RPMI7951 (cell line): ENCODE measurements at regions not wholly inside any gene's neighbourhood (a gene's known extent, or its start where the extent isn't known, plus 50 kb on each side); places are given as distances from the start of the nearest gene placed in this dataset.

Experiments
- DNase-seq: peaks from one replicate; pipeline ENCODE4 v3.0.0-alpha.2; 2012; ENCODE audit warnings: low read depth

DNA sequence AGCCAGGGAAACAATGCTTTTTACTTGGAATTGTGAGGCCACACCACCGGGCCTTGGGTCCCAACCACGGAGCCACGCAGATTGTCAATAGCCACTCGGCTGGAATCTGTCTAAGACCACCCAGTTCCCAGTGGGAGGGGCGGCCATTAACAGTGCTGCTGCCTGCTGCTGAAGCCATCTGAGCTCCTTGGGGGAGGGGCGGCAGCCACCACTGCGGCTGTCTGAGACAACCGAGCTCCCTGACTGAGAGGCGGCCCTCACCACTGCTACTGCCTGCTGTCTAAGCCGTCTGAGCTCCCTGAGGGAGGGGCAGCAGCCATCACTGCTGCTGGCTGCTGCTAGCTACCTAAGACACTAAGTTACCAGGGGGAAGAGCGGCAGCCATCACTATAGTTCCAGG, 64.3 kb downstream of the DMRTA2 start:
- no peak for DNase-seq

DNA sequence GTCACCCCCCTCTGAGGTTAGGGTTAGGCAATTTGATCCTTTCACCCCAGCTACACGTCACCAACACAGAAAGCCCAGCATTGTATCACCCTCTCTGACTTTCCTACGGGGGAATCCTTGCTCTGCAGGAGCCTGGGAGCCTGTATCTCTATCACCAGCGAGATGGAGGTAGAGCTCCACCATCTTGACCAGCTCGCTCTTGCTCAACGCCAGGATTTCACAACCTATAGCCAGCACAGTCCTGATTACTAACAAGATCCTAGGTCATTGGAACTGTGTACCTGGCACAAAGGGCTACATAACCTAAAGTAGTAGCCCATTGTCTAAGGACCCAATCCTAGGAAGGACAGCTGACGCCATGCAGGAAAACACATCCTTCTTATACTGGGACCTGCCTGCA, 66.1 kb downstream of the DMRTA2 start:
- DNase-seq: no peak

DNA sequence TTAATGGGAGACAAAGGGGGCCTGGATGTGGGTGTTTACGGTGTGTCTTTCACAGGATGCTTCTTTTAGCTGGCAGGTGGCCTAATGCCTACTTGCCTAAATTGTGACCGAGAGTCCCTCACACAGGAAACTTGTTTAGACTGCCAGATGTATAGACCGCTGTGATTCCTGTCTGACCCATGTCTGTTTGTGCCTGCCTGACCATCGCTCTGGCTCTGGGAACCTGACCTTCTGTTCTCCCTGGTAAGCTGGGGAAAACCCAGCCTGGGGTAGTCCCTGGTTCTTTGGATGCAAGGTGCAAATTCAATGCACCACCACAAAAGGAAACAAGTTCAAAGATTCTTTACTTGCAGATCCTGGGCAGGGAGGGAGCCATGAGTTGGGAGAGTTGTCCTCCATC, 68.4 kb downstream of the DMRTA2 start:
- DNase-seq: no peak

DNA sequence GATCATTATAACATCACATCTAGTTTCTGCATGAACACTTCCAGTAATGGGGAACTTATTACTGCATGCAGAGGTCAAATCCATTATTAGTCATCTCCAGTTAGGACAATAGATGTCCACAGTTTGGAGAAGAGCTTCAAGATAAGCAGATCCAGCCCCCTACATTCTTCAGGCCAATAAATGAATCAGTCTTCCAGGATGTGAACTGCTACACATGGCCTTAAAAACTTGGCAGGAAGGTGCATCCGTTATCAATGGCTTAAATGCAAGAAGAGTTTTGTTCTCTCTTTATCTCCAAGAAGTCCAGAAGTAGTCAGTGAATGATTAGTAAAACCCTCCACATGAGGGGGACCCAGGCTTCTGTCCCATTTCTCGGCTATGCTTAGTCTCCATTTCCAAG, 70.8 kb downstream of the DMRTA2 start:
- DNase-seq: no peak

DNA sequence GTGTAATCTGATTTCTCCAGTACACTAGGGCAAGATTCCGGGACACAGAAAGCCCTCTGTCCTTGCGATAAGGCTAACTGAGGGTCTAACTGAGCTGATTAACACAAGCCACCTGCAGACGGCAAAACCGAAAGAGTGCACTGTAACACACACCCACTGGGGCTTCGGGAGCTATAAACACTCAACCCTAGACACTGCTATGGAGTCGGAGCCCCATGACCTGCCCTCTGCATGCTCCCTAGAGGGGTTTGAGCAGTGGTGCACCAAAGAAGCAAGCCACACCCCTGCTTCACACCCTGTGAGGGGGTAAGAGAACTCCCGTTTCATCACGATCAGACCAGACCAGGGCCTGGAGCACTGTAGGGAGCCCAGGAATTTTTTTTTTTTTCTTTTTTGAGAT, 72.4 kb downstream of the DMRTA2 start:
- no peak for DNase-seq

DNA sequence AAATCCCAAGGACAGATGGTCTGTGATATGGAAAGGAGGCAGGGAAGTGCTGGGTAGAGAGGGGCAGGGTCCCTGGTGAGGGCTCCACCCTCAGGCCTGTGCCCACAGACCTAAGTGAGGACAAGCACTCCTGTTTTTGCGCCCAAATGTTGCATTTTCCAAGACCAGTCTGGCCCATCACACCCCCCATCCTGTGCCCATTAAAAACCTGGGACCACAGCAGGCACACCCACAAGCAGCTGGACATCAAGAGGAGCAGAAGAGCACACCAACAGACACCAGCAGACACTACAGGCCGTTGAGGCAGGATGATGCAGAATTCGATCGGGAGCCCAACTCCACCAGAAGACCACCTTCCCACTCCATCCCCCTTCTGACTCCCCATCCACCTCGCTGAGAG, 72.8 kb downstream of the DMRTA2 start:
- no peak for DNase-seq

DNA sequence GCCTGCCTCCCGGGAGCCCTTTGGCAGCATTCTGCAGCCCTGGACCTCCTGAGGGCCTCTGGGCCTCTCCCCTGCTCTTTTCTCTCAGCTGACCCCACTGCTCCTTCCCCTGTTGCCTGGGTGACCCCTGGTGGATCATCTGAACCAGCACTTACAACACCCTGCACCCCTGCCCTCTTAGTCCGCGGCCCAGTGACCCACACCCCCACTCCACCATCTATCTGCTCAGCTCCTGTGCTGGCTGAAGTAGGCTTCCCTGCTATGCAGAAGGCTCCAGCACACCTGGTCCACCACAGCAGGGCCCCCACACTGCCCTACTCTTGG, 74.0 kb downstream of the DMRTA2 start:
- no peak for DNase-seq

DNA sequence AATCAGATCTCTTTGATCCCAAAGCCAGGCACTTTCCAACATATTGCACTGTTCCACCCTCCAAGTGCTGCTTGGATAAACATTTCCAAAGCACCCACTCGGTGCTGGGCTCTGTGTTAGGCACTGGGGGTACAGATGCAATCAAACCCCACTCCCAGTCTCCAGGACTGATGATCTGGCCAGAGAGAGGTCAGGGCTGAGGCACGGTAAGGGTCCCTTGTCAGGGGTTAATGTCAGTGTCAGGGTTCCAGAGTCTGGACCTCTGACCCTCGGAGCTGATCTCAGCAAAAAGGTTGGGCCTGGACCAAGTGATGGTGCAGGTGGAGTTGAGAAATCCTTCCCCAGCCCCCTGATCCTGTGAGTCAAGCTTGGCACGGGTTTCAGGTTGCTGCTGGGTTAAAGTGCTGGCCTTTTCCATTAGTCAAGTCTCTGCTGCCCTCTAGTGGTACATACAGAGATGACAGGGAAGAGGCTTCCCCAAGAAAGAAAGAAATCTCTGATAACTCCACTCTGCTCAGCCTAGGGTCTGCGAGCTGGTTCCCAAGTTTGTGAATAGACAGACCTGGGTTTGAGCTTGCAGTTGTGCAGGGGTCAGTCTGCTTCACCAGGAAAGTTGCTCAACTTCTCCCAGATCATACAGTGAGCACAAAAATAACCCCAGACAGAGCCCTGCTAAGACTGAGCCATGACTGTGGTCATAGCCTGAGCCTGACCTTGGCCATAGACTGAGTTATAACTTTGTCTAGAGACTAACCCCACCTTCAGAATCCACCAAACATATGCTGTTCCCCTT, 74.6 kb downstream of the DMRTA2 start:
- DNase-seq: peak; percentile 60

DNA sequence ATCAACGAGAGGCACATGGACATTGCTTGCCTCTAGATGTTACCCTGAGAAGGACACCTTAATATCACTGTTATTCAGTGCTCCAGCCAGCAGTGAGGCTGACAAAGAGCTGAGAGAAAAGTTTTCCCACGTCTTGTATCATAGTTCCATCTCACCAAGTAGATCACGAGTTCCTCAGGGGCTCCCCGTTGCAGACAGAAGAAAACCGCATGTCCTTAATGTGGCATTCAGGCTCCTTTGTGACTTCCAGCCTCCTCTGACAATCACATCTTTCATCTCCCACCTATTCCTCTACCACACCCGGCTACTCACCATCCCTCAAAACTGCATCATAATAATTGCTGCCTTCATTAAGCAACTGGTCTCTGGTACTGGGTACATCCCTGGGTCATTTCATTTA, 75.3 kb downstream of the DMRTA2 start:
- DNase-seq: no peak

DNA sequence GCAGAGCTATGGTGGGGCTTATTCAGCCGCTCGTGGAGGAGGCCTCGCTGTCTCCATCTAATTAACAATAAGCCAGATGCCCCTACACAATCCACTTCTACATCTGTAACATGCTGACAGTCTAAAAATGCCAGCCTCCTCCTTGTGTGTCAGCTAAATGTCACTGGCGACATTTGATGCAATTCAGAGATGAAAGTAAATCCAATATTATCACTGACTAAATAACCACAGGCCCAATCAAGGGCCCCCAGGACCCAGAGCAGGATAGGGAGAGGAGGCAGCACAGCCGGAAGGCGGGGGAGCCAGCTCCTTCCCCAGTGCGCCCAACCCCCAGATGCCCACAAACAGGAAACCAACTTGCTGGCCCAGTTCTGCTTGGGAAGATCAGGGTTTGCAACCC, 76.6 kb downstream of the DMRTA2 start:
- no peak for DNase-seq

DNA sequence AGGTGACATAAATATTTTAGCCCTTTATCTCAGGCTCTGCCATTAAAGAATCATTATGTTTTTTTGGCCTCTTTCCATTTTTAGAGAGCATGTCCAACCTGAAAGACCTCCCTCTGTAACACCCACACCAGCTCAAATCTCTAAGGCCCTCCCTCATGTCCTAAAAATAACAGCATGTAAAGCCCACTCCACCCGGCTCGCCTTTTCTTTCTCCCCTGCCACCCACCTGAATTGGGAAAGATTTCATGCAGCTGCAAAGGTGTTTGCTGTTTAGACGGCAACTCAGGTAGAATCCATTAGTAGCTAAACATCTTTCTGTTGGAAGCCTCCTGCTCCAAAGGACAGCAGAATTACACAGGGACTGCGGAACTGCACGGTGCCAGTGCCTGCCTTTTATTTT, 79.9 kb downstream of the DMRTA2 start:
- DNase-seq: no peak

DNA sequence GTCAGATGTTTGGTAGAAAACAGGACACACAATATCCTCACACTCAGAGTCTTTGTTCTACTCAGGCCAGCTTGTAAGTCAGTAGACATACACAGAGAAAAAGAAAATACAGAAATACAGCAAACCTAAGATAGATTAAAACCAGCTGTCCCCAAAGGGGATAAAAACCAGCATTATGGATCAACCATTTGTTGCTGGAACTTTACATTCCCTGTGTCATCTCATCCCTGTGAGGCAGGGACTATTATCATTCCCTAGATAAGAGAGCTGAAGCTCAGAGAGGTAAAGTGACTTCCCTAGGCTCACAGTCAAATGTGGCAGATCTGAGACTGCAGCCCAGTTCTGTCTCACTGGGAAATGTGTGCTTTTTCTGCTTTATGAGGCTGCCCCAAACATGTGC, 80.7 kb downstream of the DMRTA2 start:
- no peak for DNase-seq

DNA sequence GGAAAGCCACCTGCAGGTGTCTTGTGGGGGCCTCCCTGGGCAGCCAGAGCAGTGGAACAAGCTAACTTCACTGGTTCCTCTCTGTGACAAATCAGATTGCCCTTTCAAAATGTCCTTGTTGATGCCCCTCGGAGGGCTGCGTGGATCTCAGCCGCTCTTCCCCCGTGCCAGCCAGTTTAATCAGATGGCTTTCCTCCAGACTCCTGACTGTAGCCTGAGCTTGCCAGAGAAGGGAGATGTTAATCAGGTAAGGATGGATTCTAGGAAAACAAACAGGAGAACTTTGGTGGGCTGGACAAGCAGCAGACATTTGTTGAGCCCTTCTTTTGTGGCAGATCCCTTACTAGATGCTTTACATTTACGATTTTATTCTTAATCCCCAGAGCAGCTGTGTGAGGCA, 88.2 kb downstream of the DMRTA2 start:
- no peak for DNase-seq

DNA sequence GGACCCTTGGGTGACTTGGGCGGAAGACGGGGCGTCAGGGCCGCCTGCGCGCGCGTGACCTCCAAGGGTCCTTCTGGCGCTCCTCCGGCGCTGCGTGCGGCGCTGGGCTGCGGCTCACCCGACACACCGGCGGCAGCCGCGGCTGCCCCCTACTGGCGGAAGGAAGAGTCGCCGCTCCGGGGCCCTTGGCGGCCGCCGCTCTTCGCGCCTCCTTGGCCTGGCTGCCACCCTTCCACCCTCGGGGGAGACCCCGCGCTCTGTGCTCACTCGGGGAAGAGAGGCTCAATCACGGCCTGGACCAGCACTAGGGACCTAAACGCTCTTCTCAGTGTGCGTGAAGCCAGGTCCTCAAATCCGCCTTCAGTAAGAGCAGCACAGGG, 89.7 kb downstream of the DMRTA2 start:
- DNase-seq: peak; percentile 37

DNA sequence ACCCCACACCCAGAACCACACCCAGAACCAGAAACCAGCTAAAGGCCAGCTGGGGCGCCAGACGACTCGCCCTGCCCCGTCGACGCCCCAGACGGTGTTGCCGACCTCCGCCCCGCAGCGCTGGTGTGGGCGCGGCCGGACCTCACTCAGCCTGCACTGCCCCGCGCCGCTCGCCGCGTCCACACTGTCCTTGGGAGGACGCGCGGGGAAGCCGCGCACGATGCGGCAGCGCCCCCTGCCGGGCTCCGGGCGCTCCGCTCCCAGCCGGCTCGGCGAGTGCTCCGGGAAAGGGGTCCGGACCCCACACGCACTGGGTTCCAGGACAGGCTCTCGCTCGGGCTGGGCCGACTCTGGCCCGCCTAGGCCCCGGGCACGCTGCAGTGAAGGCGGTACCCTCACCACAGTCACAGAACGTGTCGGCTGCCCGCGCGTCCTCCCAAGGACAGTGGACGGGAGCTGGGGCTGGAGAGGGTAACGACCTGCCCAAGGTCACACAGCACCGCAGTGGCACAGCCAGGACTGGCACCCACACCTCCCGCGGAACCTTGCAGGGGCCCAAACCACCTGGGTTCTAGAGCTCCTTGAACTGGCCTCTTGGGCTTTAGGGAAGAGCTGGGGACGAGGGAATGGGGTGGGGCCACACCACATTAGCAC, 90.2 kb downstream of the DMRTA2 start:
- DNase-seq: peak; percentile 35

DNA sequence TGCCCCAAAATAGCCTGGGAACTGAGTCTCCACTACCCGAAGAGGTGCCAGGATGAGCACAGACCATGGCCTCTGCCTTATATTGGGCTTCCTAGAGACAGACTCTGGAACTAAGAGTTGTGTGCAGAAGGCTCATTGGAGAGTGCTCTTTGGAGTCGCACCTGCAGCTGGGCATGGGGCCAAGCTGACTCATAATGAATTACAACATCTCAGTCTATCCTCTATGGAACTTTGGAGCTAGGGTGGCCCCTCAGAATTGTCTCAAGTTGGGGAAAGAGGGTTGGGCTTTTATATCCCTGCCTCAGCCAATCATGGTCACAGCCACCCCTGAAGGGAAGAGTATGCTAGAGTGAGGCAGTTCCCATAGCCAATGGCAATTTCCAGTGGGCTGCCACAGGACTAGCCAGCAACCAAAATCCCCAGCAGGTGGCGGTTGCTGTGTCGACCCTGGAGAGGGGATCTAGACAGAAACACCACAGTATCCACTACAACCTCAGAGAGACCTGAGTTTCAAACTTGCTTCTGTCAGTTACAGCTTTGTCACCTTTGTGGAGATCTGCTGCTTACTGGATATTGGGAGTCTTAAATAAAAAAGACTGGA, 93.8 kb downstream of the DMRTA2 start:
- DNase-seq: peak; percentile 20

DNA sequence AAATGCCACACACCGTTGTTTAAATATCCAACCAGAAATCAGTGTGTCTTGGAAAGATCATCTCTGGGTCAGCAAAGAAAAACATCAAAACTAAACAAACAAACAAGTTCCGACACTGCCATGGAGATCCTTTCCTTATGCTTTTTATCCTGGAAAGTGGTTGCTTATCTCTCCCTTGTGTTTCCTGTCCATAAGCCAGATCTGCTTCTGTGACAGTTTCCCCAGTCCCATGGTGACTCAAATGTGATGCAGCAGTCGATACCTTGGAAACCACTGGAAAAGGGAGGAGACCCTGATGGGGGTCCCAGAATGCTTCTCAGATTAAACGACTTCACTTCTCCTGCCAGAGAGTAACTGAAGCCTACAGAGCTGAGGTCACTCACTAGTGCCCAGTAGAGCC, 94.7 kb downstream of the DMRTA2 start:
- no peak for DNase-seq

DNA sequence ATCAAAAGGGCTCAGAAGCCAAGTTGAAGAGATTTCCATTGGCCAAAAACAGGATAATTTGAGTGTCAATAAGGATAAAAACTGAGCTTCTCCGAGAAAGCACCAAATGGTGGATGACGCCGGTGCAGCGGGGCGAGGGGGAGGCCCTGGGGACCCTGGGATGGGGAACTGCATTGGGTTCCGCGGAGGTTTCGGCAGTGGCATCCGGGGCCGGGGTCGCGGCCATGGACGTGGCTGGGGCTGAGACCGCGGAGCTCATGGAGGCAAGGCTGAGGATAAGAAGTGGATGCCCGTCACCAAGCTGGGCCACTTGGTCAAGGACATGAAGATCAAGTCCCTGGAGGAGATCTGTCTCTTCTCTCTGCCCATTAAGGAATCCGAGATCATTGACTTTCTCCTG, 97.2 kb downstream of the DMRTA2 start:
- no peak for DNase-seq

DNA sequence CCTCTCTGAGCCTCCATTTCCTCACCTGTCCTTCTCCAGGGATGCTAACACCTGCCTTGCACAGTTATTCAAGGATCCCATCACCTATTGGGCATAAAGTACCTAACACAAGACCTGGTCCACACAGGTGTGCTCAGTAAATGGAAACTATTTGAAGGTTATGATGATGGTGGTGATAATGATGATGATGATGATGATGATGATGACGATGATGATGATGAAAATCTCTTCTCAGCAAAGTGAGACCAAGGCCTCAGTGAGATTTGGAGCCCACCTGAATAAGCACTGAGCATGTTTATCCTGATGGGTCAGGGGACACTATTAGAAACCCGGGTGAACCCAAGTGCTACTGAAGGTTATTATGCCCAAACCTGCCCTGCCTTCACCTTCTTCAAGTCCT, 100.7 kb downstream of the DMRTA2 start:
- no peak for DNase-seq

DNA sequence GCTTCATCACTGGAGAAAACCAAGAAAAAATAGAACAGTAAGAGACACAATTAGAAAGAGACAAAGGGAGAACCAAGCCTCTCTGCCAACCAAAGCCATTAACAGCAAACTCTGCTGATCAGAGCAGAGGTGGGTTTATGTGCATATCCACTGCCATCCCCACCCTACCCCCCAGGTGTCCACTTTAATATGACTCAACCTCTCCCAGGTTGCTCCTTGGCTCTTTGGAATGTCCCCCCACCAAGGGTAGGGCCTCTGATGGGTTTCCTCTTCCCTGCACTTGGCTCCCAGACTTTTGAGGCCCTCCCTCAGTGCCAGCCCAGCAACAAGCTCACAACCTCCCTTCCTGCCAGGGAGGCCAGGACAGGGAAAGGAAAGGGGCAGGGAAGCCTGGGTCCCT, 104.8 kb downstream of the DMRTA2 start:
- no peak for DNase-seq

DNA sequence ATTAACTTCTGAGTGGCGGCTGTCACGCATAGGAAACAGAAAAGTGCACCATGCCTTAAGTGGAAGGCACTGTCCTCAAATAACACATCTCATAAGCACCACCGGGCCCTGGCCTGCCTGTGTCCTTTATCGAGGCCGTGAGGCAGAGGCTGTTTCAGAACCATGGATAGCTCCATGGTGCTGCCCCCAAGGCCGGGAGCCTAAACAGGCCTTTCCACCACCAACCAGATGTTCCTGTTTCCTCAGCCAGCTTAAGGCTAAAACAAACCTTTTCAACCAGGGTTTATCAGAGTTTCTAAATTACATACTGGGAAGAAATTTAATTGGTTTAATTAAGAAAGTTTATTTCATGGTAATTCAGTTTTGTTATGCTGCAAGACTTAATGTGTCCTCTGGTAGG, 114.4 kb downstream of the DMRTA2 start:
- peak; percentile 16 for DNase-seq

DNA sequence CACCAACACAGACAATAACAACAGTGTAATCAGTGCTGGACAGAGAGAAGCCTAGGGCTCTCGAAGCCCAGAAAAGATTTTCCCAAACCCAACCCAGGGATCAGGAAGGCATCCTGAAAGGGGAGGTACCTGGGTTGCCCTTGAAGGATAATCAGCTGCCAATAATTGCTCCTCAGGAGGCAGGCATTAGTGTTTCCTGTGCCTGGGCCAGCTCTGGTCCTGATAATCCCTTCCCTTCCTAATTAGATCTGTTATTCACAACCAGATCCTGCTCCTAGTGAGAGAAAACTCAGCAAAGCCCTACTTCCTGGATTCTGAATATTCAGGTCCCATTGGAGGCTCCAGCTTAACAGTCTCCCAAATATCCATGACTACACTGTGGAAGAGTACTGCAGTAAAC, 117.4 kb downstream of the DMRTA2 start:
- no peak for DNase-seq

DNA sequence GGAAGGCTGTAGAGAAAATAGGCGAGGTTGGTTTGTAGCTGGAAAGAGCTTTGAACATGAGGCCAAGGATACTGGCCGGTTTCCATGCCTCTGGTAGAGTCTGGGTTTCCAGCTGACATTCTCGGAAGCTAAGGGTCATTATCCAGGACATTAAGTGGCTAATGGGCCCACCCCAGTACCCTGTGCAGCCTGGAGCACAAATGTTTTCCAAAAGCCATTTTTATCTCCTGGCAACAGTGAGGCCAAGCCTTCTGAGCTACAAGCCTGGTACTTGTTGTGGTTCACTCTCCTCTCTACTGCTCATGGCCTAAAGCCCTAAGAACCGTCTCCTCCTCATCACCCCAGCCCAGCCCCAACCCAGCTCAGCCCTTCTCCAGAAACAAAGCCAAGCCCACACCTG, 122.9 kb downstream of the DMRTA2 start:
- no peak for DNase-seq

DNA sequence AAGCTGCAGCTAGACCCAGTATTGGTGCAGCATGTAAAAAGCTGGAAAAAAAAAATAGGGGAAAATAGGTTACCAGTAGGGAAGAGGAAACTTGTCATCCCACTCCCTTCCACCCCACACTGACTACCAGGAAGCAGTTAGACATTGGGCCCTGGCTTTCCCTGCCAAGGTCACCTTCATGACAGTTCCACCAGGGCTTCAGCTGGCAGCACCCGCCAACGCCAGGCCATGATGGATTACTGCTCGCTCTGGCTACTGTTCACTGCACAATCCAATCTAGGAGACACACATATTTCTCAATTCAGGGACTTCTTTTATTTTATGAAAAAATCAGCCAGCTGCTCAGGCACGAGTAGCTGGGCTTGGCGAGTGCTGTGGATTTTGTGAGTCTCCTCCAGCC, 127.7 kb downstream of the DMRTA2 start:
- no peak for DNase-seq
